ENCODE measurements at regions not wholly inside any gene's neighbourhood (a gene's known extent, or its start where the extent isn't known, plus 50 kb on each side); places are given as distances from the start of the nearest gene placed in this dataset.

GRCh38 chr11:116065986-116066385, 561.8 kb upstream of the CADM1 start:
- no peaks in the 10 kb centered on the region for H3K4me1 ChIP-seq
- no peak overlapping the region for H3K4me3 ChIP-seq
- no peak for TF ChIP-seq CTCF (IDR thresholded peaks at IDR 0.05)
- no peaks in the 10 kb centered on the region for H3K36me3 ChIP-seq
- no peak for DNase-seq
- no peak overlapping the region for H3K27ac ChIP-seq
- intact Hi-C loops (cut with DNase I; ENCODE audit: low total_unique reads), result no loop called here
- H3K9me3 ChIP-seq, result no peaks in the 10 kb centered on the region
- H3K27me3 ChIP-seq, result peaks cover 0 to 4% of the 10 kb centered on the region in 2 donors

GRCh38 chr11:116065191-116065895, 561.1 kb upstream of the CADM1 start:
- peaks cover 0 to 4% of the 10 kb centered on the region in 2 donors for H3K27me3 ChIP-seq
- TF ChIP-seq CTCF (IDR thresholded peaks at IDR 0.05), result no peak
- no peak for DNase-seq
- no peaks in the 10 kb centered on the region for H3K9me3 ChIP-seq
- no peaks in the 10 kb centered on the region for H3K36me3 ChIP-seq
- H3K27ac ChIP-seq, result no peak overlapping the region
- intact Hi-C loops (cut with DNase I; ENCODE audit: low total_unique reads), result no loop called here
- no peaks in the 10 kb centered on the region for H3K4me1 ChIP-seq
- no peak overlapping the region for H3K4me3 ChIP-seq

GRCh38 chr11:116062490-116063171, 558.4 kb upstream of the CADM1 start:
- intact Hi-C loops (cut with DNase I; ENCODE audit: low total_unique reads), result no loop called here
- no peak for TF ChIP-seq CTCF (IDR thresholded peaks at IDR 0.05)
- Histone ChIP-seq H3K27me3 (peaks cover 0 to 4% of the 10 kb centered on the region in 2 donors), H3K4me3 (no peak overlapping the region), H3K4me1 (no peaks in the 10 kb centered on the region), H3K36me3 (no peaks in the 10 kb centered on the region), H3K9me3 (no peaks in the 10 kb centered on the region), H3K27ac (no peak overlapping the region)
- no peak for DNase-seq

GRCh38 chr11:116062129-116062489, 557.9 kb upstream of the CADM1 start:
- DNase-seq, result no peak
- Histone ChIP-seq H3K27ac (no peak overlapping the region), H3K9me3 (no peaks in the 10 kb centered on the region), H3K4me3 (no peak overlapping the region), H3K4me1 (no peaks in the 10 kb centered on the region), H3K36me3 (no peaks in the 10 kb centered on the region), H3K27me3 (peaks cover 0 to 4% of the 10 kb centered on the region in 2 donors)
- no peak for TF ChIP-seq CTCF (IDR thresholded peaks at IDR 0.05)
- intact Hi-C loops (cut with DNase I; ENCODE audit: low total_unique reads), result no loop called here

GRCh38 chr11:116061322-116061721, 557.1 kb upstream of the CADM1 start:
- TF ChIP-seq CTCF (IDR thresholded peaks at IDR 0.05), result no peak

More at GRCh38 chr11:116061322-116061721, 557.1 kb upstream of the CADM1 start:
- H3K27me3 ChIP-seq, result peaks cover 0 to 4% of the 10 kb centered on the region in 2 donors
- intact Hi-C loops (cut with DNase I; ENCODE audit: low total_unique reads), result no loop called here
- H3K4me1 ChIP-seq, result no peaks in the 10 kb centered on the region
- no peaks in the 10 kb centered on the region for H3K36me3 ChIP-seq
- no peak overlapping the region for H3K27ac ChIP-seq
- DNase-seq, result no peak
- H3K9me3 ChIP-seq, result no peaks in the 10 kb centered on the region
- H3K4me3 ChIP-seq, result no peak overlapping the region
